SK-N-SH (cell line): ENCODE measurements at regions not wholly inside any gene's neighbourhood (a gene's known extent, or its start where the extent isn't known, plus 50 kb on each side); places are given as distances from the start of the nearest gene placed in this dataset.

Experiments
- CTCF ChIA-PET: fragments of 300-600, 350-600 bp; formaldehyde crosslinking; extraction: SDS; loops from one replicate; lab custom pipeline; 2021; lab: Yijun Ruan, JAX
- POLR2A ChIA-PET: fragments of 350-600 bp; sonication (Branson Sonifier 250); formaldehyde crosslinking; extraction: SDS; loops from one replicate; lab custom pipeline; 2020; ENCODE audit warnings: antibody characterized with exemption, inconsistent platforms; lab: Yijun Ruan, JAX
- DNase-seq: peaks from one replicate; pipeline ENCODE4 v3.0.0; 2012
- H2AFZ ChIP-seq: fragments of 200-600 bp; sonication (generic); 2 replicates; pipeline ENCODE4 v1.8.1; 2016; ENCODE audit warnings: antibody characterized with exemption, mild to moderate bottlenecking, low read depth
- H3F3A ChIP-seq: fragments of 200-600 bp; sonication (generic); replicated peaks from 2 replicates; pipeline ENCODE3; 2016; ENCODE audit warnings: antibody characterized with exemption, mild to moderate bottlenecking; ENCODE audit not compliant: insufficient read depth
- H3K27ac ChIP-seq, 2 experiments: fragments of 200-500 bp in 1 of 2; fragments of 200-600 bp in 1 of 2; sonication (Bioruptor generic) in 1 of 2; sonication (generic), shearing (Covaris generic) in 1 of 2; 2 replicates each; pipeline versions ENCODE4 v1.5.1 to v1.6.1; 2014 to 2016; ENCODE audit warnings: low read depth in 2 of 2, inconsistent platforms in 1 of 2, low read length in 1 of 2, mild to moderate bottlenecking in 1 of 2, mixed read lengths in 1 of 2
- H3K27me3 ChIP-seq: fragments of 200-600 bp; sonication (generic), shearing (Covaris generic); 2 replicates; pipeline ENCODE4 v1.6.1; 2016; ENCODE audit warnings: mixed run types; ENCODE audit not compliant: insufficient read depth
- H3K36me3 ChIP-seq, 2 experiments: fragments of 200-500 bp in 1 of 2; fragments of 200-600 bp in 1 of 2; sonication (Bioruptor generic) in 1 of 2; sonication (generic) in 1 of 2; replicated peaks in 1 of 2; 2 replicates each; pipeline versions ENCODE3 to v1.5.1; 2014 to 2016; ENCODE audit warnings: low read length in 1 of 2, mild to moderate bottlenecking in 1 of 2; ENCODE audit not compliant: insufficient read depth in 2 of 2, control insufficient read depth in 1 of 2
- H3K4me1 ChIP-seq, 2 experiments: fragments of 200-500 bp in 1 of 2; fragments of 200-600 bp in 1 of 2; sonication (Bioruptor generic) in 1 of 2; sonication (generic), shearing (Covaris generic) in 1 of 2; 2 replicates each; pipeline versions ENCODE4 v1.5.1 to v1.6.1; 2014 to 2016; ENCODE audit warnings: low read depth in 1 of 2, low read length in 1 of 2, mixed run types in 1 of 2; ENCODE audit not compliant: insufficient read depth in 2 of 2, control insufficient read depth in 1 of 2
- H3K4me2 ChIP-seq: fragments of 200-600 bp; sonication (generic), shearing (Covaris generic); 2 replicates; pipeline ENCODE4 v1.6.1; 2017; ENCODE audit warnings: mixed run types
- H3K4me3 ChIP-seq, 2 experiments: fragments of 200-500 bp in 1 of 2; fragments of 200-600 bp in 1 of 2; sonication (Bioruptor generic) in 1 of 2; sonication (generic), shearing (Covaris generic) in 1 of 2; 2 replicates each; pipeline versions ENCODE4 v1.5.1 to v1.8.1; 2014 to 2016; ENCODE audit warnings: low read depth in 2 of 2, inconsistent platforms in 1 of 2, low read length in 1 of 2, mild to moderate bottlenecking in 1 of 2, mixed read lengths in 1 of 2, moderate library complexity in 1 of 2
- H3K79me2 ChIP-seq: fragments of 200-600 bp; sonication (generic); 2 replicates; pipeline ENCODE4 v1.8.1; 2017; ENCODE audit warnings: mild to moderate bottlenecking; ENCODE audit not compliant: insufficient read depth
- H3K9ac ChIP-seq: fragments of 200-600 bp; sonication (generic); 2 replicates; pipeline ENCODE4 v1.6.1; 2017; ENCODE audit warnings: mixed run types
- H3K9me2 ChIP-seq: fragments of 200-600 bp; sonication (generic); 2 replicates; pipeline ENCODE4 v1.6.1; 2017; ENCODE audit warnings: mixed run types
- H3K9me3 ChIP-seq: fragments of 200-600 bp; sonication (generic); 2 replicates; pipeline ENCODE4 v1.6.1; 2017; ENCODE audit warnings: mixed run types, mild to moderate bottlenecking, moderate library complexity
- H4K20me1 ChIP-seq: fragments of 200-600 bp; sonication (generic); 2 replicates; pipeline ENCODE4 v1.6.1; 2017; ENCODE audit warnings: mild to moderate bottlenecking, mixed run types; ENCODE audit not compliant: insufficient read depth
- ELF1 ChIP-seq: IDR thresholded peaks from 2 replicates; pipeline ENCODE4 v1.4.0; 2012
- EP300 ChIP-seq, 2 experiments: IDR thresholded peaks; 2 replicates each; pipeline versions ENCODE4 v1.4.0 to v1.6.1; 2012; ENCODE audit warnings: borderline replicate concordance in 1 of 2, low read depth in 1 of 2, low read length in 1 of 2
- EZH2phosphoT487 ChIP-seq: fragments of 200-600 bp; sonication (generic); IDR thresholded peaks from 2 replicates; pipeline ENCODE4 v1.6.1; 2017; ENCODE audit warnings: low read depth, mixed run types, mild to moderate bottlenecking, antibody characterized with exemption, moderate library complexity, borderline replicate concordance
- FOSL2 ChIP-seq: IDR thresholded peaks from 2 replicates; pipeline ENCODE4 v1.4.0; 2012; ENCODE audit warnings: low read depth, mild to moderate bottlenecking, moderate library complexity, borderline replicate concordance
- FOXJ3 ChIP-seq: sonication (generic); formaldehyde crosslinking; IDR thresholded peaks from 2 replicates; pipeline ENCODE4 v1.5.1; 2020; ENCODE audit warnings: mild to moderate bottlenecking, missing genetic modification reagents
- FOXM1 ChIP-seq: IDR thresholded peaks from 2 replicates; pipeline ENCODE4 v1.4.0; 2012; ENCODE audit warnings: low read depth, mild to moderate bottlenecking
- GATA2 ChIP-seq: sonication (generic); formaldehyde crosslinking; IDR thresholded peaks from 2 replicates; pipeline ENCODE4 v1.5.0; 2020; ENCODE audit warnings: mild to moderate bottlenecking, missing genetic modification reagents
- IRF3 ChIP-seq: fragments of 150-350 bp; IDR thresholded peaks from 2 replicates; pipeline ENCODE4 v1.6.1; 2016; ENCODE audit warnings: mild to moderate bottlenecking, low read depth, low read length
- JUND ChIP-seq: IDR thresholded peaks from 2 replicates; pipeline ENCODE4 v1.4.0; 2012
- MAX ChIP-seq: IDR thresholded peaks from 2 replicates; pipeline ENCODE4 v1.4.0; 2012; ENCODE audit warnings: low read depth
- MXI1 ChIP-seq: IDR thresholded peaks from 2 replicates; pipeline ENCODE4 v1.6.1; 2012; ENCODE audit warnings: mild to moderate bottlenecking, low read depth, low read length, improper control_type of control experiment
- NFIC ChIP-seq: IDR thresholded peaks from 2 replicates; pipeline ENCODE4 v1.4.0; 2012; ENCODE audit warnings: borderline replicate concordance
- NRF1 ChIP-seq: IDR thresholded peaks from 2 replicates; pipeline ENCODE4 v1.6.1; 2012; ENCODE audit warnings: low read depth, mild to moderate bottlenecking, low read length
- RFX5 ChIP-seq: IDR thresholded peaks from 2 replicates; pipeline ENCODE4 v1.6.1; 2012; ENCODE audit warnings: mild to moderate bottlenecking, improper control_type of control experiment, low read length
- SIN3A ChIP-seq: IDR thresholded peaks from 2 replicates; pipeline ENCODE4 v1.6.1; 2012; ENCODE audit warnings: low read depth, mild to moderate bottlenecking, low read length, moderate library complexity, borderline replicate concordance
- TAF1 ChIP-seq: IDR thresholded peaks from 2 replicates; pipeline ENCODE4 v1.6.1; 2012; ENCODE audit warnings: low read depth, mild to moderate bottlenecking, low read length, moderate library complexity, borderline replicate concordance
- YY1 ChIP-seq: IDR thresholded peaks from 2 replicates; pipeline ENCODE4 v1.4.0; 2012; ENCODE audit warnings: low read depth, mild to moderate bottlenecking
- WGBS: methylation state at CpG from one replicate; pipeline ENCODE4 v1.1.6; 2017; ENCODE audit warnings: low lambda C conversion rate; 5-methylcytosine and 5-hydroxymethylcytosine counted together

- Histone ChIP-seq H3K4me2 (no peak overlapping the region), H3K79me2 (no peaks in the 10 kb centered on the region), H4K20me1 (no peaks in the 10 kb centered on the region), H3K9ac (no peak overlapping the region), H3K4me3 (no peak overlapping the region), H3K9me3 (no peaks in the 10 kb centered on the region), H3K27me3 (peaks cover 15% of the 10 kb centered on the region; the same call in 1 of the 2 replicates), H3K27ac (no peak overlapping the region), H3F3A (no peaks in the 10 kb centered on the region), H3K9me2 (no peaks in the 10 kb centered on the region), H2AFZ (no peak overlapping the region), H3K36me3 (no peaks in the 10 kb centered on the region), H3K4me1 (no peaks in the 10 kb centered on the region)
- DNase-seq = no peak
- ChIA-PET CTCF (no interaction called here), POLR2A (no interaction called here)
- TF ChIP-seq YY1 (no peak), NFIC (no peak), ELF1 (no peak), NRF1 (no peak), SIN3A (no peak), RFX5 (no peak), JUND (no peak), MAX (no peak), FOSL2 (no peak), GATA2 (CRISPR knock-in tag) (no peak), IRF3 (no peak)
- WGBS = 15% methylated on average over 7 of the region's 7 CpGs
Observed at GRCh38 chr6:10303608-10304506, 111.0 kb downstream of the TFAP2A start.

GRCh38 chr6:10302566-10303235 is 112.2 kb downstream of the TFAP2A start:
- H3F3A ChIP-seq = no peaks in the 10 kb centered on the region
- POLR2A ChIA-PET = no interaction called here
- CTCF ChIA-PET = no interaction called here

More at GRCh38 chr6:10302566-10303235, 112.2 kb downstream of the TFAP2A start:
- H3K27ac ChIP-seq = no peak overlapping the region
- no peaks in the 10 kb centered on the region for H3K9me2 ChIP-seq
- TF ChIP-seq EP300 (IDR thresholded peaks at IDR 0.05; ENCODE audit: borderline replicate concordance in 1 of 2, low read depth in 1 of 2, low read length in 1 of 2) = no peak
- TF ChIP-seq MXI1 = no peak
- no peak for TF ChIP-seq FOXM1
- no peak for TF ChIP-seq EZH2phosphoT487
- TF ChIP-seq FOXJ3 (CRISPR knock-in tag) = no peak
- no peak for TF ChIP-seq SIN3A
- no peak for TF ChIP-seq FOSL2
- no peak for TF ChIP-seq TAF1
- H3K9me3 ChIP-seq = no peaks in the 10 kb centered on the region
- H3K4me1 ChIP-seq = no peaks in the 10 kb centered on the region
- WGBS = 6% methylated on average over 6 of the region's 6 CpGs
- no peak overlapping the region for H3K4me3 ChIP-seq
- no peak overlapping the region for H2AFZ ChIP-seq
- no peak overlapping the region for H3K4me2 ChIP-seq
- H4K20me1 ChIP-seq = no peaks in the 10 kb centered on the region
- DNase-seq = no peak
- H3K79me2 ChIP-seq = no peaks in the 10 kb centered on the region
- H3K27me3 ChIP-seq = peaks cover 17% of the 10 kb centered on the region
- H3K36me3 ChIP-seq = no peaks in the 10 kb centered on the region
- no peak overlapping the region for H3K9ac ChIP-seq
